HepG2 (cell line): ENCODE measurements at regions not wholly inside any gene's neighbourhood (a gene's known extent, or its start where the extent isn't known, plus 50 kb on each side); places are given as distances from the start of the nearest gene placed in this dataset.

Experiments
- AGO2 ChIP-seq: fragments of 200-400 bp; formaldehyde crosslinking; optimal IDR thresholded peaks from 2 replicates; pipeline ENCODE3; 2017; ENCODE audit warnings: mild to moderate bottlenecking, low read depth, low read length, moderate library complexity
- ERF ChIP-seq: IDR thresholded peaks from 2 replicates; pipeline ENCODE4 v1.6.1; 2018; ENCODE audit warnings: missing biosample characterization, missing genetic modification reagents
- IKZF1 ChIP-seq: fragments of 450-650 bp; IDR thresholded peaks from 2 replicates; pipeline ENCODE4 v1.7.1; 2016
- KLF13 ChIP-seq: sonication (generic); formaldehyde crosslinking; IDR thresholded peaks from 2 replicates; pipeline ENCODE4 v1.4.0; 2020; ENCODE audit warnings: mild to moderate bottlenecking, missing genetic modification reagents
- KLF15 ChIP-seq: sonication (generic); formaldehyde crosslinking; IDR thresholded peaks from 2 replicates; pipeline ENCODE4 v1.8.1; 2023; ENCODE audit warnings: borderline replicate concordance, mild to moderate bottlenecking, inconsistent platforms, missing genetic modification reagents, mixed read lengths
- MATR3 ChIP-seq: sonication (generic); formaldehyde crosslinking; IDR thresholded peaks from 2 replicates; pipeline ENCODE4 v1.4.0; 2020; ENCODE audit warnings: missing genetic modification reagents
- MED8 ChIP-seq: sonication (generic); formaldehyde crosslinking; IDR thresholded peaks from 2 replicates; pipeline ENCODE4 v1.8.1; 2023; ENCODE audit warnings: mild to moderate bottlenecking, missing genetic modification reagents; ENCODE audit not compliant: insufficient replicate concordance
- MTA3 ChIP-seq: sonication (generic); formaldehyde crosslinking; IDR thresholded peaks from 2 replicates; pipeline ENCODE4 v1.4.0; 2020; ENCODE audit warnings: missing genetic modification reagents
- MYNN ChIP-seq: sonication (generic); formaldehyde crosslinking; IDR thresholded peaks from 2 replicates; pipeline ENCODE4 v1.4.0; 2020; ENCODE audit warnings: mild to moderate bottlenecking, low read depth, missing genetic modification reagents
- NFE2L1 ChIP-seq: sonication (generic); formaldehyde crosslinking; IDR thresholded peaks from 2 replicates; pipeline ENCODE4 v1.4.0; 2020; ENCODE audit warnings: missing genetic modification reagents, mild to moderate bottlenecking, borderline replicate concordance
- NFKB2 ChIP-seq: sonication (generic); formaldehyde crosslinking; IDR thresholded peaks from 2 replicates; pipeline ENCODE4 v1.4.0; 2020; ENCODE audit warnings: missing genetic modification reagents, borderline replicate concordance
- PRPF4 ChIP-seq: fragments of 200-400 bp; formaldehyde crosslinking; IDR thresholded peaks from 2 replicates; pipeline ENCODE4 v1.6.1; 2016; ENCODE audit warnings: low read length, low read depth; ENCODE audit not compliant: poor library complexity, severe bottlenecking
- SSRP1 ChIP-seq: IDR thresholded peaks from 2 replicates; pipeline ENCODE4 v1.6.1; 2016; ENCODE audit warnings: control low read depth
- WIZ ChIP-seq: sonication (generic); formaldehyde crosslinking; IDR thresholded peaks from 2 replicates; pipeline ENCODE4 v1.5.1; 2020; ENCODE audit warnings: mild to moderate bottlenecking, missing genetic modification reagents
- ZBTB7A ChIP-seq: sonication (generic); formaldehyde crosslinking; IDR thresholded peaks from 2 replicates; pipeline ENCODE4 v1.8.0; 2022; ENCODE audit warnings: mild to moderate bottlenecking, missing genetic modification reagents
- ZEB1 ChIP-seq: IDR thresholded peaks from 2 replicates; pipeline ENCODE4 v1.6.1; 2012; ENCODE audit warnings: mild to moderate bottlenecking, low read depth, inconsistent platforms; ENCODE audit not compliant: insufficient replicate concordance
- ZNF143 ChIP-seq: sonication (generic); formaldehyde crosslinking; IDR thresholded peaks from 2 replicates; pipeline ENCODE4 v1.4.0; 2020; ENCODE audit warnings: missing genetic modification reagents
- ZNF33B ChIP-seq: sonication (generic); formaldehyde crosslinking; IDR thresholded peaks from 2 replicates; pipeline ENCODE4 v1.5.1; 2020; ENCODE audit warnings: mild to moderate bottlenecking, missing genetic modification reagents
- ZNF441 ChIP-seq: sonication (generic); formaldehyde crosslinking; IDR thresholded peaks from 2 replicates; pipeline ENCODE4 v1.7.0; 2021; ENCODE audit warnings: missing genetic modification reagents, borderline replicate concordance
- ZNF451 ChIP-seq: sonication (generic); formaldehyde crosslinking; IDR thresholded peaks from 2 replicates; pipeline ENCODE4 v1.5.0; 2020; ENCODE audit warnings: mild to moderate bottlenecking, missing genetic modification reagents
- ZNF562 ChIP-seq: sonication (generic); formaldehyde crosslinking; IDR thresholded peaks from 2 replicates; pipeline ENCODE4 v1.8.0; 2022; ENCODE audit warnings: missing genetic modification reagents, borderline replicate concordance
- ZNF619 ChIP-seq: sonication (generic); formaldehyde crosslinking; IDR thresholded peaks from 2 replicates; pipeline ENCODE4 v1.4.0; 2020; ENCODE audit warnings: mild to moderate bottlenecking, missing genetic modification reagents
- ZNF841 ChIP-seq: sonication (generic); formaldehyde crosslinking; IDR thresholded peaks from 2 replicates; pipeline ENCODE4 v1.8.1; 2023; ENCODE audit warnings: missing genetic modification reagents, borderline replicate concordance
- TF ChIP-seq, protein P1 (sequence below): sonication (generic); formaldehyde crosslinking; conservative IDR thresholded peaks from 2 replicates; pipeline ENCODE4 v1.4.0; 2020; ENCODE audit warnings: missing genetic modification reagents
- TF ChIP-seq, protein P2 (sequence below): IDR thresholded peaks from 2 replicates; pipeline ENCODE4 v1.4.0; 2020; ENCODE audit warnings: mild to moderate bottlenecking, missing genetic modification reagents
- TF ChIP-seq, protein P3 (sequence below): sonication (generic); formaldehyde crosslinking; IDR thresholded peaks from 2 replicates; pipeline ENCODE4 v1.5.1; 2020; ENCODE audit warnings: mild to moderate bottlenecking, missing genetic modification reagents, moderate library complexity

DNA sequence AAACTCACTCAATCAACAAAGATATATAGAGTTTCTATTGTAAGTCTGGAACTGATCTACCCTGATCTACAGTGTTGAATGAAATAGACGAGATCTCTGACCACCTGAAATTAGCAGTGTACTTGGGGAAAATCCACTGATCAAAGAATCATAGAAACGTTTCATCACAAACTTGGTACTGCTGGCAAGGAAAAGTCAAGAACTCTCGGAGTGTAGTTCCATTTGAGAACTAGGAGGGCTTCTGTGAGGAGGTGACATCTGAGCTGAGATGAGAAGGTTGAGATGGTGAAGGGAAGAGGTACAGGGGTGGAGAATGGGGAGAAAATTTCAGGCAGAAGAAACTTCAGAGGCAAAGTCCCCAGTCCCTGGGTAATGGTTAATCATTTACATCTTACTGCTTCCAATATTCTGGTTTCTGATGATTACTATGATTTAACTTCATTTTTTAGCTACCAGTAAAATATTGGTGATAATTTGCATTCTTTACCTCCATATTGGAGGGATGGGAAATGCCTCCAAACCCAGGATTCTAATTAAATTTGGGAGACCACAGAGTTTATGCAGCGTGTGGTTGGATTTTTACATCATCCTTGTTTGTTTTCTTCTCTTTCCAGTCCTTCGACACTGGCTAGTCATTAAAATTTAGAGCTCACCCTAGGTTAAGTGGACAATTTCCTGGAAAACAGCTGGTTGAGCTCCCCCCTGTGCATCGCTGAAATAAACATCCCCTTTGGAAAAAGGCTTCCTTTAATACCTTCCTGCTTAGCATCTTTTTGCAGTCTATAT, 191.9 kb downstream of the BCAS1 start (continued):
- TF ChIP-seq, protein P1, sequence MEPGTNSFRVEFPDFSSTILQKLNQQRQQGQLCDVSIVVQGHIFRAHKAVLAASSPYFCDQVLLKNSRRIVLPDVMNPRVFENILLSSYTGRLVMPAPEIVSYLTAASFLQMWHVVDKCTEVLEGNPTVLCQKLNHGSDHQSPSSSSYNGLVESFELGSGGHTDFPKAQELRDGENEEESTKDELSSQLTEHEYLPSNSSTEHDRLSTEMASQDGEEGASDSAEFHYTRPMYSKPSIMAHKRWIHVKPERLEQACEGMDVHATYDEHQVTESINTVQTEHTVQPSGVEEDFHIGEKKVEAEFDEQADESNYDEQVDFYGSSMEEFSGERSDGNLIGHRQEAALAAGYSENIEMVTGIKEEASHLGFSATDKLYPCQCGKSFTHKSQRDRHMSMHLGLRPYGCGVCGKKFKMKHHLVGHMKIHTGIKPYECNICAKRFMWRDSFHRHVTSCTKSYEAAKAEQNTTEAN = no peak
- TF ChIP-seq KLF15 (CRISPR knock-in tag) (no peak), IKZF1 (no peak), SSRP1 (CRISPR knock-in tag) (no peak; the same call in 1 of the 2 replicates), ZNF441 (no peak), MED8 (CRISPR knock-in tag) (no peak), ZNF619 (CRISPR knock-in tag) (no peak), MATR3 (CRISPR knock-in tag) (no peak), MYNN (no peak), ZEB1 (no peak), ZBTB7A (CRISPR knock-in tag) (no peak), ZNF841 (CRISPR knock-in tag) (no peak), NFKB2 (CRISPR knock-in tag) (no peak), PRPF4 (no peak), AGO2 (no peak), NFE2L1 (CRISPR knock-in tag) (no peak), ZNF143 (CRISPR knock-in tag) (no peak), ZNF451 (CRISPR knock-in tag) (no peak), MTA3 (CRISPR knock-in tag) (no peak), WIZ (CRISPR knock-in tag) (no peak), ERF (CRISPR knock-in tag) (no peak), ZNF33B (CRISPR knock-in tag) (no peak), KLF13 (CRISPR knock-in tag) (no peak), ZNF562 (CRISPR knock-in tag) (no peak)
- TF ChIP-seq, protein P2, sequence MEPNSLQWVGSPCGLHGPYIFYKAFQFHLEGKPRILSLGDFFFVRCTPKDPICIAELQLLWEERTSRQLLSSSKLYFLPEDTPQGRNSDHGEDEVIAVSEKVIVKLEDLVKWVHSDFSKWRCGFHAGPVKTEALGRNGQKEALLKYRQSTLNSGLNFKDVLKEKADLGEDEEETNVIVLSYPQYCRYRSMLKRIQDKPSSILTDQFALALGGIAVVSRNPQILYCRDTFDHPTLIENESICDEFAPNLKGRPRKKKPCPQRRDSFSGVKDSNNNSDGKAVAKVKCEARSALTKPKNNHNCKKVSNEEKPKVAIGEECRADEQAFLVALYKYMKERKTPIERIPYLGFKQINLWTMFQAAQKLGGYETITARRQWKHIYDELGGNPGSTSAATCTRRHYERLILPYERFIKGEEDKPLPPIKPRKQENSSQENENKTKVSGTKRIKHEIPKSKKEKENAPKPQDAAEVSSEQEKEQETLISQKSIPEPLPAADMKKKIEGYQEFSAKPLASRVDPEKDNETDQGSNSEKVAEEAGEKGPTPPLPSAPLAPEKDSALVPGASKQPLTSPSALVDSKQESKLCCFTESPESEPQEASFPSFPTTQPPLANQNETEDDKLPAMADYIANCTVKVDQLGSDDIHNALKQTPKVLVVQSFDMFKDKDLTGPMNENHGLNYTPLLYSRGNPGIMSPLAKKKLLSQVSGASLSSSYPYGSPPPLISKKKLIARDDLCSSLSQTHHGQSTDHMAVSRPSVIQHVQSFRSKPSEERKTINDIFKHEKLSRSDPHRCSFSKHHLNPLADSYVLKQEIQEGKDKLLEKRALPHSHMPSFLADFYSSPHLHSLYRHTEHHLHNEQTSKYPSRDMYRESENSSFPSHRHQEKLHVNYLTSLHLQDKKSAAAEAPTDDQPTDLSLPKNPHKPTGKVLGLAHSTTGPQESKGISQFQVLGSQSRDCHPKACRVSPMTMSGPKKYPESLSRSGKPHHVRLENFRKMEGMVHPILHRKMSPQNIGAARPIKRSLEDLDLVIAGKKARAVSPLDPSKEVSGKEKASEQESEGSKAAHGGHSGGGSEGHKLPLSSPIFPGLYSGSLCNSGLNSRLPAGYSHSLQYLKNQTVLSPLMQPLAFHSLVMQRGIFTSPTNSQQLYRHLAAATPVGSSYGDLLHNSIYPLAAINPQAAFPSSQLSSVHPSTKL = peak; percentile 63
- TF ChIP-seq, protein P3, sequence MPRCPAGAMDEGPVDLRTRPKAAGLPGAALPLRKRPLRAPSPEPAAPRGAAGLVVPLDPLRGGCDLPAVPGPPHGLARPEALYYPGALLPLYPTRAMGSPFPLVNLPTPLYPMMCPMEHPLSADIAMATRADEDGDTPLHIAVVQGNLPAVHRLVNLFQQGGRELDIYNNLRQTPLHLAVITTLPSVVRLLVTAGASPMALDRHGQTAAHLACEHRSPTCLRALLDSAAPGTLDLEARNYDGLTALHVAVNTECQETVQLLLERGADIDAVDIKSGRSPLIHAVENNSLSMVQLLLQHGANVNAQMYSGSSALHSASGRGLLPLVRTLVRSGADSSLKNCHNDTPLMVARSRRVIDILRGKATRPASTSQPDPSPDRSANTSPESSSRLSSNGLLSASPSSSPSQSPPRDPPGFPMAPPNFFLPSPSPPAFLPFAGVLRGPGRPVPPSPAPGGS (CRISPR knock-in tag) = no peak
